K562 (cell line): ENCODE measurements at regions not wholly inside any gene's neighbourhood (a gene's known extent, or its start where the extent isn't known, plus 50 kb on each side); places are given as distances from the start of the nearest gene placed in this dataset.
A peak's percentile ranks its signal among the peaks of the same experiment; 100 is the strongest.
"Not testable (repeated sequence)": the region's sequence is repeated elsewhere in the genome, so short reads cannot be mapped to it uniquely, and the experiment has no call there.

Experiments
- ATAC-seq: fragments of 200-7000 bp; cut with Tn5 transposase; 3 replicates; pipeline ENCODE4 v1.9.1; 2020; ENCODE audit warnings: moderate library complexity
- BruUV-seq: library from RNA; stranded (reverse); fragments of 400-500 nt; replicated peaks from 2 replicates; lab custom pipeline; 2021; lab: Mats Ljungman, UMichigan
- CTCF ChIA-PET: fragments of 300-600 bp; formaldehyde crosslinking; extraction: SDS; loops from one replicate; lab custom pipeline; 2021; ENCODE audit warnings: low intra/inter-chr PET ratio; lab: Yijun Ruan, JAX
- POLR2A ChIA-PET: fragments of 300-600, 350-650 bp; sonication (Branson Sonifier 250); formaldehyde crosslinking; extraction: SDS; loops from one replicate; lab custom pipeline; 2021; ENCODE audit warnings: antibody characterized with exemption, inconsistent platforms; lab: Yijun Ruan, JAX
- DNase-seq, 4 experiments: peaks; one replicate each; pipeline versions ENCODE4 v3.0.0 to v3.0.0-alpha.2; 2011 to 2018; ENCODE audit warnings: low spot score in 3 of 4, mixed read lengths in 3 of 4; ENCODE audit errors: extremely low read depth in 1 of 4
- FAIRE-seq: peaks from 2 replicates; lab custom pipeline; 2011; peaks lifted over from hg19 to GRCh38; lab: Jason Lieb, UNC
- H2AFZ ChIP-seq: 2 replicates; pipeline ENCODE4 v1.6.0; 2011; ENCODE audit warnings: low read depth, low read length, control low read depth, inconsistent platforms
- H3K27ac ChIP-seq: fragments of 200-600 bp; 3 replicates; pipeline ENCODE4 v1.8.0; 2011; ENCODE audit warnings: low read depth, mild to moderate bottlenecking, control low read depth, inconsistent platforms, low read length, moderate library complexity, mixed read lengths; ENCODE audit errors: extremely low read depth
- H3K27me3 ChIP-seq, 2 experiments: fragments of 300-600 bp in 1 of 2; 2 replicates in 1 of 2; 3 replicates in 1 of 2; pipeline versions ENCODE4 v1.6.0 to v1.8.0; 2011; ENCODE audit warnings: inconsistent platforms in 2 of 2, low read length in 2 of 2, mild to moderate bottlenecking in 1 of 2, mixed read lengths in 1 of 2, moderate library complexity in 1 of 2; ENCODE audit not compliant: control insufficient read depth in 2 of 2, insufficient read depth in 2 of 2
- H3K36me3 ChIP-seq: fragments of 300-600 bp; 3 replicates; pipeline ENCODE4 v1.8.0; 2011; ENCODE audit warnings: mild to moderate bottlenecking, low read length, inconsistent platforms; ENCODE audit not compliant: control insufficient read depth, insufficient read depth
- H3K4me1 ChIP-seq, 2 experiments: fragments of 200-600 bp in 1 of 2; replicated peaks in 1 of 2; 2 replicates in 1 of 2; 3 replicates in 1 of 2; pipeline versions ENCODE4 v1.5.1 to v1.8.0; 2011; ENCODE audit warnings: inconsistent platforms in 2 of 2, low read length in 2 of 2, mild to moderate bottlenecking in 1 of 2, mixed read lengths in 1 of 2, moderate library complexity in 1 of 2; ENCODE audit not compliant: control insufficient read depth in 2 of 2, insufficient read depth in 2 of 2
- H3K4me2 ChIP-seq: 2 replicates; pipeline ENCODE4 v1.6.1; 2011; ENCODE audit warnings: low read length, control low read depth, inconsistent platforms, mixed read lengths; ENCODE audit not compliant: insufficient read depth
- H3K4me3 ChIP-seq: fragments of 200-600 bp; sonication (generic), shearing (Covaris generic); 2 replicates; pipeline ENCODE4 v1.5.1; 2016; ENCODE audit warnings: control low read depth, inconsistent platforms
- H3K79me2 ChIP-seq: fragments of 200-600 bp; 3 replicates; pipeline ENCODE4 v1.8.0; 2011; ENCODE audit warnings: low read length, inconsistent platforms; ENCODE audit not compliant: control insufficient read depth, insufficient read depth
- H3K9ac ChIP-seq, 2 experiments: 2 replicates each; pipeline versions ENCODE4 v1.6.0 to v1.6.1; 2011; ENCODE audit warnings: low read depth in 2 of 2, low read length in 2 of 2, control low read depth in 1 of 2, inconsistent platforms in 1 of 2, mild to moderate bottlenecking in 1 of 2, mixed read lengths in 1 of 2; ENCODE audit not compliant: insufficient read depth in 1 of 2
- H3K9me1 ChIP-seq: one replicate; pipeline ENCODE4 v1.6.0; 2011; ENCODE audit warnings: inconsistent platforms, mild to moderate bottlenecking, low read length, moderate library complexity; ENCODE audit not compliant: control insufficient read depth, insufficient read depth
- H3K9me3 ChIP-seq: replicated peaks from 2 replicates; pipeline ENCODE4 v1.5.1; 2011; ENCODE audit warnings: low read depth, low read length, inconsistent platforms; ENCODE audit not compliant: control insufficient read depth, insufficient read depth
- H4K20me1 ChIP-seq: replicated peaks from 2 replicates; pipeline ENCODE4 v1.6.1; 2011; ENCODE audit warnings: low read length, inconsistent platforms, mixed read lengths; ENCODE audit not compliant: control insufficient read depth, insufficient read depth
- MAFG ChIP-seq: fragments of 450-650 bp; conservative IDR thresholded peaks from 2 replicates; pipeline ENCODE4 v1.6.1; 2016; ENCODE audit warnings: missing genetic modification characterization, missing compliant biosample characterization
- REST ChIP-seq, 2 experiments: fragments of 450-650 bp; formaldehyde crosslinking in 1 of 2; IDR thresholded peaks; 2 replicates each; pipeline versions ENCODE4 v1.4.0 to v1.6.1; 2014 to 2020; ENCODE audit warnings: mild to moderate bottlenecking in 2 of 2, borderline replicate concordance in 1 of 2, low read depth in 1 of 2
- ZNF316 ChIP-seq: fragments of 450-650 bp; IDR thresholded peaks from 2 replicates; pipeline ENCODE4 v1.6.1; 2016
- WGBS: fragments of 100-300 bp; shearing (Covaris generic); methylation state at CpG from one replicate; pipeline ENCODE4 v1.1.6; 2016; ENCODE audit warnings: low coverage, mixed read lengths; ENCODE audit not compliant: insufficient coverage; ENCODE audit errors: missing lambda C conversion rate; 5-methylcytosine and 5-hydroxymethylcytosine counted together
- in situ Hi-C: fragments of 300-500 bp; cut with MboI; formaldehyde crosslinking; loops from 4 replicates; pipeline ENCODE4 v1.15.0; 2018; ENCODE audit warnings: inconsistent platforms, mixed read lengths
- intact Hi-C: fragments of 100-400 bp; cut with micrococcal nuclease; formaldehyde crosslinking; loops from 2 replicates; pipeline ENCODE4 v1.14.2; 2022

GRCh38 chr20:30312220-30312619 lies 945.2 kb upstream of the DEFB115 start:
- H3K27ac ChIP-seq; H3K79me2 ChIP-seq; H3K9me3 ChIP-seq; H3K9ac ChIP-seq; H3K4me3 ChIP-seq; H3K36me3 ChIP-seq; CTCF ChIA-PET; ATAC-seq; H3K4me2 ChIP-seq; H3K4me1 ChIP-seq; H3K9me1 ChIP-seq; BruUV-seq; POLR2A ChIA-PET; H2AFZ ChIP-seq; H3K27me3 ChIP-seq; H4K20me1 ChIP-seq; FAIRE-seq; intact Hi-C loops; DNase-seq; TF ChIP-seq REST (CRISPR knock-in tag; IDR thresholded peaks at IDR 0.05; ENCODE audit: low read depth): not testable (repeated sequence)
- 13% methylated on average over 4 of the region's 4 CpGs for WGBS
- TF ChIP-seq ZNF316 (peak; percentile 33; the same call in 1 of the 2 replicates), MAFG (peak; percentile 25; the same call in 1 of the 2 replicates), REST (IDR thresholded peaks at IDR 0.05; ENCODE audit: borderline replicate concordance) (peak; percentile 53; the same call in 1 of the 2 replicates)
- in situ Hi-C loops = loop anchor here (25.0 kb wide), 1 partner anchor 1200 kb away; no protein-coding TSS in a partner anchor

GRCh38 chr20:30313660-30314059 lies 943.8 kb upstream of the DEFB115 start:
- intact Hi-C loops, H3K4me3 ChIP-seq, POLR2A ChIA-PET, FAIRE-seq, DNase-seq, BruUV-seq, H3K27ac ChIP-seq, H4K20me1 ChIP-seq, H3K27me3 ChIP-seq, H3K9me3 ChIP-seq, H3K36me3 ChIP-seq, H2AFZ ChIP-seq, ATAC-seq, H3K9ac ChIP-seq, H3K79me2 ChIP-seq, CTCF ChIA-PET, H3K9me1 ChIP-seq, H3K4me1 ChIP-seq, H3K4me2 ChIP-seq: not testable (repeated sequence)
- WGBS = no CpG with 5 or more reads among the region's 1 CpG
- in situ Hi-C loops = loop anchor here (25.0 kb wide), 1 partner anchor 1201 kb away; no protein-coding TSS in a partner anchor
